GM21737 (cell line): ENCODE measurements at regions not wholly inside any gene's neighbourhood (a gene's known extent, or its start where the extent isn't known, plus 50 kb on each side); places are given as distances from the start of the nearest gene placed in this dataset.
"Not testable (repeated sequence)": the region's sequence is repeated elsewhere in the genome, so short reads cannot be mapped to it uniquely, and the experiment has no call there.

Experiments used
- ATAC-seq: cut with Tn5 transposase; IDR thresholded peaks from one replicate; pipeline ENCODE4 v1.9.1; 2021; ENCODE audit warnings: mild to moderate bottlenecking, moderate library complexity; ENCODE audit not compliant: unreplicated experiment

DNA sequence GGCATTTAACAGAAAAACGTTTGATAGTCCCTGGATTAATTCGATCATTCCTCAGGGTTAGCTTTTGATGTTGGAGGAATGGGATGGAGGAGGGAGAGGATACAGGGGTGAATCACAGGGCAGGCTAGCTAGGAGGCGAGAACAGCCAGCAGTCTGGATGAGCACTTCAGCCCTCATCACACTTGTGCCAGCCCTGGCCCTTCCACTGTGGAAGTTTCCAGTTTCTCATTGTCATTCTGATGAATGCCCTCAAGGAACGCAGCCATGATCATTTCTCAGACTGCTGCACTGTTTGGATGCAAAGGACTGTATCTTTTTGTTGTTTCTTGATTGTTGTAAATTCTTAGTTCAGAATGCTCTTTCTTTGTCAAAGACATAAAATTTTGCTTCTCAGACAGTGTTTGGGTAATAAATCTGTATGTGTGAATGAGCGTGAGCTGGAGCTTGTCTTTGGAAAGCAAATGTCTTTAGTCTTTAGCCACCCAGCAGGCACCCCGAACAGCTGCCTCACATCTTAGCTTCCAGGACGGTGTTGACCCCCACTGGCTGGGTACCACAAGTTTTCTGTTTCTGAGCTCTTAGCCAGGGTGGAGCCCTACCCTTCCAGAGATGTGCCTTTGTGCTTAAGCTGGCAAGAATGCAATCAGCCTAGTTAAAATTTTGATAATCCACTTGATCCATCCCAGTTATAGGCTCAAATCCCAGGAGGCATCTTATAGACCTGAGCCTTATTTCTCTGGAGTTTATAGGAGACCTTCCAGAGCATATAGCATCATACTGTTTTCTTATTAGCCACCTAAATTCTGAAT is 121.1 kb downstream of the PDCD6IP start:
- no peak for ATAC-seq

- no peak for ATAC-seq
Measured at GRCh38 chr3:33920511-33920910, 122.1 kb downstream of the PDCD6IP start.

DNA sequence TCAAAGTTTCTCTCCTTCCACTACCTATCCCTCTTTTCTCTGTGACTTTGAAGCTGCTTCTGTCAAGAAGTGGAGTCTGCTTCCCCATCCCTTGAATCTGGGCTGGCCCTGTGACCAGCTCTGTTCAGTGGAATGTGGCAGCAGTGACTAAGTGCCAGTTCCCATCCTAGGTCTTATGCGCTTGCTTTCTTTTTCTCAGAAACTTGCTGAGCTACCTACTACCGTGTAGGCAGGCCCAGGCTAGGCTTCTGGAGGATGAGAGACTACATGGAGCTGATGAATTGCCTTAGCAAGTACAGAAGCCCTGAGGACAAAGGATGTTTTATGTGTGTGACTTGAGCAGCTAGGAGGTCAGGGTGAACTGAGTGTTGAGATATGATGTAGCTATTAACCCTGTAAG is 123.2 kb downstream of the PDCD6IP start:
- ATAC-seq = no peak

DNA sequence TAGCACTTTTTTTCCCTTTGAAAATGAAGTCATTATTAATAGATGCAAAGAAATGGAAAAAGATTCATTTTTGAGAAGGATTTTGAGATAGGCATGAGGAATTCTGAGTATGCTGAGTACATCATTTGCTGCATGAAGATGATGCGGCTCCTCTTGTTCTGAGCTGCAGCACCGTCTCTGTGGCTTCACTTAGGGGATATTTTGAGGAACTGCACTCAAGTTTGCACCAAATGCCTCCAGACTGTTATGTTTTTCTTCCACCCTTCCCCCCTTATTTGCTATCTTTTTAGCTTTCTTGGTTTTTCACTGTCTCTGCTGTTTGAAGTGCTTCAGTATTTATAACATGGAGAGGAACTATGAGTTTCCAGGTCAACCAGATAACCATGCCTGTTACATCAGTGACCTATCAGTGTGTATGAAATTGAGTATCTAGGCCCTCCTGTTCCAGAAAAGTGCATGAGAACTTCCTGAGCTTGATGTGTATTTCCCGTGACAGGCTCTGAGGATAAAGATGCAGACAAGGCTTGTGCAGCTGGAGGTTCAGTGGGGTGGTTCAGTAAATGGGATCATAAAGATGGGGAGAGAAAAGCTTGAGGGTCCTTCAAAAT is 128.7 kb downstream of the PDCD6IP start:
- ATAC-seq = no peak

DNA sequence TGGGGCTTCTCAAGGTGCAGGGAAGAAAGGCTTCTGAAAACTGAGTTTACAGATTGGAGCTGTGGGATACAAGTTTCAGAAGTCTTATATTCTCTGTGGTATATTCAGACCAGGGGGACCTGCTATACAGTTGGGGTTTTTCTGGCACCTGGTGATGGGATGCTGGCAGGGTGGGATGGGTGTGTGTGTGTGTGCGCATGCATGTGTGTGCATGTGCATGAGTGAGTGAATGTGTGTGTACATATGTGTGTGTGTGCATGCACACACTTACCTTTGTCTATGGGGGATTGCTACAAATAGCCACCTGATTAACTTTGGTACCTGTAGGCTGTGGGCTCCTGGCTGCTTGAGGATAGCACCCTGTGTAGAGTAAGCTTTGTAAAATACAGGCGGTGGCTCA is 131.4 kb downstream of the PDCD6IP start:
- ATAC-seq = no peak

GRCh38 chr3:33931512-33931911 is 133.1 kb downstream of the PDCD6IP start:
- no peak for ATAC-seq

- ATAC-seq = no peak
Measured at GRCh38 chr3:33932010-33932764, 133.8 kb downstream of the PDCD6IP start.

DNA sequence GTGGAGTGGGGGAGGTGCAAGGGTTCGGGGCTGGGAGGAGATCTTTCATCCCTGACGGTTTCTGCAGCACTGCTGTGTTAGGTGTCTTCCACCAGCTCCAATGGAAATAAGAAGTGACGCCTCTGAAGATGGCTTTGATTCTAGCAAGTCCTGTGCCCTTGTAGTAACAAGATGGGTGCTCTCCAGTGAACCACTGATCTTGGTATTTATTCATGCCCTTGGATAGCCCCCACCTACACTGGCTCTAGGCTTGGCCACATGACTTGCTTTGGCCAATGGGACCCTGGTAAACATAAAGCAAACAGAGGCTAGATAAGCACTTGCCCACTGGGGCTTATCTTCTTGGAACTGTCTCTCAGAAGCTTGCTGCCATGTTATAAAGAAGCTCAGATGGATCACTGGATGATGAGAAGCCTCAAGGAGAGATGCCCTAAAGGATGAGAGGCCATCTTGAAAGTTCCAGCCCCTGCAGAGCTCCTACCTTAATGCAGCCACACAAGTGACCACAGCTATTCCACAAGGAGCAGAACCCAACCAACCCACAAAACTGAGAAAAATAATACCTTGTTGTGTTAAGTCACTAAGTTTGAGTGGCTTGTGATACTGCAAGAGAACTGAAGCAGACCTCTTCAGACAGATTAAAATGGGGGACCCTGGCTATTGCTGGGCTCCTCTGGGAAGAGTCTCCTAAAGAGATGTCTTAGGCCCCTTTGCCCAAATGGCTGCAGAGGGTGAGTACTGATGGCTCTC is 137.9 kb downstream of the PDCD6IP start:
- no peak for ATAC-seq

DNA sequence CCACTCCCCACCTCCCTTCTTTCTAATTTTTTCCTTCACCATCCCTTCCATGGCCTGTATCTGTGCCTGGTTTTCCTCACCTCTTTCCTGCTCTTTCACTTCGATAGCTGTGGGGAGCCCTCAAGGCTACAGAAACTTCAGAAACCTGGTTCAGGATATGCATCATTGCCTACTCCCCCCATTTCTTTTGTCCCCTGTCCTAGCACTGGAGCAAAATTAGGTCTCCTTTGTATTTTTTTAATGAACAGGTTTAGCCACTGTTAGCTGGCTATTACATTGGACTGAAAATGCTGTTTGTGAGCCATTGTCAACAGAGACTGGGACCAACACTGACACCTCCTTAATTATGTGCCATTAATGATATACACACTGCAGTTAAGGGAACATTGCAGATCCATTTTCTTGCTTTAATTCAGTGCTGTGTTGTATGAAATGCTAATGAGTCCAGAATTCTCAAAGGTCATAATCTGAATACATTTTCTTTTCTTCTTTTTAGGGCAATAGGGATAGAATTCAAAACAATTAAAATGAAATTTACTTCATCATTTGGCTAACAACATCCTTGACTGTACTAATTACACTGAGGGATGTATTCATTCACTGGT is 138.6 kb downstream of the PDCD6IP start:
- ATAC-seq = no peak

GRCh38 chr3:33937628-33938027 is 139.2 kb downstream of the PDCD6IP start:
- ATAC-seq = no peak

DNA sequence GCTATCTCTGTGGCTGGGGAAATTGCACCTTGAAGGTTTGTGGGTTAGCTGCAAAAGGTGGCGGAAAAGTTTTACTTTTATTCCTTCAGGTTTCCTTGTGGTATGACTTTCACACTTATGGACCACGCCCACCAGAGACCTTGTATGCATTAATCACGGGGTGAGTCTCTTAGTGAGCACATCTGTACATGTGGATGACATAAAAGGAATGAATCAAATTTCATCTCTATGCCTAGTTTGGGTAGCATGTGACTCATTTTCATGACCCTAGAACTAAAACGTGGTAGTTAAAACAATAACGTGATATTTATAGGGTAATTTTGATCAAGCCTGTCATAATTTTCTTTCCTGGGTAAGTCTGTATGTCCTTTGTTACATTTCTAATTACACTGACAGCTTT is 141.7 kb downstream of the PDCD6IP start:
- ATAC-seq = no peak

DNA sequence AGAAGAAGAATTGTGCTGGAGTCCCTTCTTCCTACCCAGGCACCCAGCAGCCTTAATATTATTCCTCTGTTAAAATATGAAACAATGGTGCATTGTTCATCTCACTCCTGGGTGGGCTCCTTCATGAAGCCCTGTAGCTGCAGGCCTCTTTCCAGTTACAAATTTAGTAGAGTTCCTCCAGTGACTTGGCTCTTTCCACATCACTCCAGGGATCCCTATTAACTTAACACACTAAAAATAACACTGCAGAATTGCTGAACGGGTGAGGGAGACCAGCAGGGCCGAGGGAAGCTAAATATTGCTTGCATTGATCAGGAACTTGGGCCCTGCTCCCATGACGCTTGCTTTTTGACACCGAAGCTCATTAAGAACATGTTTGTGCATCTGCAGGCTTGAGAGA is 142.3 kb downstream of the PDCD6IP start:
- ATAC-seq = no peak

GRCh38 chr3:33941804-33942203 is 143.4 kb downstream of the PDCD6IP start:
- no peak for ATAC-seq

- no peak for ATAC-seq
Measured at GRCh38 chr3:33942483-33943150, 144.2 kb downstream of the PDCD6IP start.

DNA sequence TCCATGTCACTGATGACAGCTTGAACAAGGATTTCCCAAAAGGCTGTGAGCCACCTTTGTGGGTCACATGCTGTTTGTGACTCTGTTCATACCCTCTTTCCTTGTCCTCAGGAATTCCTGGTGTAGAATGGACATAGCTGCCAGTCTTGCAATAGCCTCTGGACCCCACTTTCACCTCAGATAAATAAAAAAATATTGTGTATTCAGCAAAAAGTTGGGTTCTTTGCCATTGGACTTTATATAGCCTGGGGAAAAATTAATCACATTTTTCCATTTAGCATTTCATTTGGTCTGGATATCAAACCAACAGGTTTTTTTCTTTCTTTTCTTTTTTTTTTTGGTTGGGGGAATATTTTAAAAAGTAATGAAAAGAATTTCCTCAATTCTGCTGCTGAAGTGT is 144.8 kb downstream of the PDCD6IP start:
- ATAC-seq = no peak

DNA sequence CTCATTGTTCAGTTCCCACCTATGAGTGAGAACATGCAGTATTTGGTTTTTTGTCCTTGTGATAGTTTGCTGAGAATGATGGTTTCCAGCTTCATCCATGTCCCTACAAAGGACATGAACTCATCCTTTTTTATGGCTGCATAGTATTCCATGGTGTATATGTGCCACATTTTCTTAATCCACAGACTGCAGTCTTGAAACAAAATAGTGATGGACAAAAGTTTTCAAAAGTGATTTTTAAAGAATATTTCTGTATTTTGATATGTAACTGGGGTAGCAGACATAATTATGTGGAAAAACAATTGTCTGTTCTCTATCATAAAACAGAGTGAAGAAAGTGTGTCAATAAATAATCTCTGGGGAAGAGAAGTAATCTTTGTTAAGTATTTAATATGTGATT is 148.2 kb downstream of the PDCD6IP start:
- not testable (repeated sequence) for ATAC-seq

GRCh38 chr3:33947272-33948195 is 149.1 kb downstream of the PDCD6IP start:
- ATAC-seq = no peak

- no peak for ATAC-seq
Measured at GRCh38 chr3:33949074-33949473, 150.6 kb downstream of the PDCD6IP start.

GRCh38 chr3:33954956-33955355 is 156.5 kb downstream of the PDCD6IP start:
- no peak for ATAC-seq
